GM21528 (cell line): ENCODE measurements at regions not wholly inside any gene's neighbourhood (a gene's known extent, or its start where the extent isn't known, plus 50 kb on each side); places are given as distances from the start of the nearest gene placed in this dataset.

Experiments
- ATAC-seq: cut with Tn5 transposase; IDR thresholded peaks from one replicate; pipeline ENCODE4 v1.9.1; 2021; ENCODE audit warnings: mild to moderate bottlenecking, moderate library complexity; ENCODE audit not compliant: unreplicated experiment, low FRiP score

GRCh38 chr6:22925304-22925835, 356.0 kb downstream of the HDGFL1 start:
- no peak for ATAC-seq

- ATAC-seq: no peak
Observed at GRCh38 chr6:22925920-22926789, 356.8 kb downstream of the HDGFL1 start.

GRCh38 chr6:22926790-22927354, 357.5 kb downstream of the HDGFL1 start:
- ATAC-seq: no peak

GRCh38 chr6:22928775-22929174, 359.4 kb downstream of the HDGFL1 start:
- no peak for ATAC-seq

GRCh38 chr6:22929311-22929985, 360.1 kb downstream of the HDGFL1 start:
- no peak for ATAC-seq

GRCh38 chr6:22940581-22941290, 371.4 kb downstream of the HDGFL1 start:
- no peak for ATAC-seq

GRCh38 chr6:22942403-22942802, 373.0 kb downstream of the HDGFL1 start:
- no peak for ATAC-seq

- ATAC-seq: no peak
Observed at GRCh38 chr6:22943327-22943726, 374.0 kb downstream of the HDGFL1 start.

GRCh38 chr6:22949967-22950366, 380.6 kb downstream of the HDGFL1 start:
- no peak for ATAC-seq

- no peak for ATAC-seq
Observed at GRCh38 chr6:22952097-22952496, 382.7 kb downstream of the HDGFL1 start.

GRCh38 chr6:22954749-22955385, 385.5 kb downstream of the HDGFL1 start:
- peak; percentile 73 for ATAC-seq

GRCh38 chr6:22956029-22956681, 386.8 kb downstream of the HDGFL1 start:
- ATAC-seq: no peak

- no peak for ATAC-seq
Observed at GRCh38 chr6:22958677-22959076, 389.3 kb downstream of the HDGFL1 start.

GRCh38 chr6:22959571-22959970, 390.2 kb downstream of the HDGFL1 start:
- ATAC-seq: no peak

- ATAC-seq: no peak
Observed at GRCh38 chr6:22964334-22964733, 395.0 kb downstream of the HDGFL1 start.

- ATAC-seq: no peak
Observed at GRCh38 chr6:22965889-22966288, 396.5 kb downstream of the HDGFL1 start.

GRCh38 chr6:22966691-22967422, 397.5 kb downstream of the HDGFL1 start:
- no peak for ATAC-seq

- no peak for ATAC-seq
Observed at GRCh38 chr6:22970004-22970403, 400.6 kb downstream of the HDGFL1 start.

- ATAC-seq: no peak
Observed at GRCh38 chr6:22972771-22973170, 403.4 kb downstream of the HDGFL1 start.
